T1000 (cell line): ENCODE measurements at regions not wholly inside any gene's neighbourhood (a gene's known extent, or its start where the extent isn't known, plus 50 kb on each side); places are given as distances from the start of the nearest gene placed in this dataset.
"Not testable (repeated sequence)": the region's sequence is repeated elsewhere in the genome, so short reads cannot be mapped to it uniquely, and the experiment has no call there.

Experiments used
- DNase-seq: peaks from one replicate; lab custom pipeline; 2025; ENCODE audit warnings: mixed read lengths; lab: John Stamatoyannopoulos, UW

- DNase-seq: no peak
Observed at GRCh38 chr5:57429513-57430120, 53.0 kb downstream of the ACTBL2 start.

GRCh38 chr5:57429021-57429420 lies 53.6 kb downstream of the ACTBL2 start:
- not testable (repeated sequence) for DNase-seq

GRCh38 chr5:57422993-57423392 lies 59.6 kb downstream of the ACTBL2 start:
- DNase-seq: no peak

GRCh38 chr5:57422341-57422740 lies 60.3 kb downstream of the ACTBL2 start:
- DNase-seq: no peak

GRCh38 chr5:57420801-57421200 lies 61.8 kb downstream of the ACTBL2 start:
- no peak for DNase-seq

- DNase-seq: no peak
Observed at GRCh38 chr5:57417971-57418370, 64.6 kb downstream of the ACTBL2 start.

GRCh38 chr5:57417320-57417719 lies 65.3 kb downstream of the ACTBL2 start:
- no peak for DNase-seq

GRCh38 chr5:57416278-57416994 lies 66.2 kb downstream of the ACTBL2 start:
- no peak for DNase-seq

GRCh38 chr5:57414857-57415256 lies 67.8 kb downstream of the ACTBL2 start:
- DNase-seq: no peak

- DNase-seq: no peak
Observed at GRCh38 chr5:57414191-57414590, 68.4 kb downstream of the ACTBL2 start.

GRCh38 chr5:57413145-57413544 lies 69.5 kb downstream of the ACTBL2 start:
- no peak for DNase-seq

- DNase-seq: no peak
Observed at GRCh38 chr5:57412680-57413079, 69.9 kb downstream of the ACTBL2 start.

- no peak for DNase-seq
Observed at GRCh38 chr5:57411982-57412381, 70.6 kb downstream of the ACTBL2 start.

- no peak for DNase-seq
Observed at GRCh38 chr5:57410374-57411320, 72.0 kb downstream of the ACTBL2 start.

GRCh38 chr5:57408714-57409113 lies 73.9 kb downstream of the ACTBL2 start:
- DNase-seq: no peak

GRCh38 chr5:57408285-57408684 lies 74.3 kb downstream of the ACTBL2 start:
- DNase-seq: no peak

GRCh38 chr5:57407391-57407790 lies 75.2 kb downstream of the ACTBL2 start:
- DNase-seq: no peak

GRCh38 chr5:57406641-57407040 lies 76.0 kb downstream of the ACTBL2 start:
- DNase-seq: no peak

- no peak for DNase-seq
Observed at GRCh38 chr5:57405984-57406383, 76.6 kb downstream of the ACTBL2 start.

- DNase-seq: no peak
Observed at GRCh38 chr5:57402761-57403160, 79.8 kb downstream of the ACTBL2 start.

GRCh38 chr5:57402348-57402747 lies 80.3 kb downstream of the ACTBL2 start:
- no peak for DNase-seq

GRCh38 chr5:57398413-57399093 lies 84.1 kb downstream of the ACTBL2 start:
- no peak for DNase-seq
